ENCODE measurements at regions not wholly inside any gene's neighbourhood (a gene's known extent, or its start where the extent isn't known, plus 50 kb on each side); places are given as distances from the start of the nearest gene placed in this dataset.

DNA sequence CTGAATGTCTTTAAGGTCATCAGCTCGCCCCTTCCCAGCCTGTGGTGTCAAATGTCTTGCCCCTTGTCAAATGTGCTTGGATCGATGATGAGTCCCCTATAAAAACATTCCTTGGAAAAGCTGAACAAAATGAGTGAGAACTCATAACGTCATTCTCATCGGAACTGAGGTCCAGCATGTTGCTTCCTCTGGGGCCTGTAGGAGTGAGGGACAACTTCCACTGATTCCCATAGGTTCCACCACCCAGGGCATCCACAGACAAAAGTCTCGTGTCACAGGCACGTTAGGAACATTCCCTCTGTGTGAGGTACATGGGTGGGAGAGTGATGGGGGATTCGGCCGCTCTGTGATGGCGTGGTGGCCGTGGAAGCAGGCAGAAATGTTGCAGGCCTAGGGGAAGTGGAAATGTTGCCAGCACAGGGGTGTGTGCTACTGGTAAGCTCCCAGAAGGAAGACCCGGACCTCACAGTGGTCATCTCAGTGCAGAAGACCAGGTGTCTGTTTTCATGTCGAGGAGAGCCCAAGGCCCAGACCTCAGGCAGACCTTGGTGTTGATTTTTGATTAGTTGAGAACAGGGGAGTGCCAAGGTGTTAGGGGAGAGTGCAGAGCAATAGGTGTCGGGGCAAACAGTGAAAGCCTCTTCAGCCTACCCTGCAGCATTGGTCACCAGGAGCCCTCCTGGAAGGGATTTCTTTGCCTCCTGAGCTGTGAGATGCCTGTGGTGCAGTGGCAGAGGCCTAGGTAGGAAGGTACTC lies 96.8 kb downstream of the SNRPN start:
- no peaks in the 10 kb centered on the region for H3K4me1 Mint-ChIP-seq (ENCODE audit: low read depth)
- H3K4me3 Mint-ChIP-seq: no peak overlapping the region
- H3K27ac Mint-ChIP-seq: no peak overlapping the region
- DNase-seq: no peak
- H3K9me3 Mint-ChIP-seq: peaks cover 97% of the 10 kb centered on the region
- H3K36me3 Mint-ChIP-seq (ENCODE audit: low read depth): peaks cover 95% of the 10 kb centered on the region
- peaks cover 2% of the 10 kb centered on the region; the same call in 1 of the 2 replicates for H3K27me3 Mint-ChIP-seq (ENCODE audit: insufficient read depth)
- TF ChIP-seq, protein P1, sequence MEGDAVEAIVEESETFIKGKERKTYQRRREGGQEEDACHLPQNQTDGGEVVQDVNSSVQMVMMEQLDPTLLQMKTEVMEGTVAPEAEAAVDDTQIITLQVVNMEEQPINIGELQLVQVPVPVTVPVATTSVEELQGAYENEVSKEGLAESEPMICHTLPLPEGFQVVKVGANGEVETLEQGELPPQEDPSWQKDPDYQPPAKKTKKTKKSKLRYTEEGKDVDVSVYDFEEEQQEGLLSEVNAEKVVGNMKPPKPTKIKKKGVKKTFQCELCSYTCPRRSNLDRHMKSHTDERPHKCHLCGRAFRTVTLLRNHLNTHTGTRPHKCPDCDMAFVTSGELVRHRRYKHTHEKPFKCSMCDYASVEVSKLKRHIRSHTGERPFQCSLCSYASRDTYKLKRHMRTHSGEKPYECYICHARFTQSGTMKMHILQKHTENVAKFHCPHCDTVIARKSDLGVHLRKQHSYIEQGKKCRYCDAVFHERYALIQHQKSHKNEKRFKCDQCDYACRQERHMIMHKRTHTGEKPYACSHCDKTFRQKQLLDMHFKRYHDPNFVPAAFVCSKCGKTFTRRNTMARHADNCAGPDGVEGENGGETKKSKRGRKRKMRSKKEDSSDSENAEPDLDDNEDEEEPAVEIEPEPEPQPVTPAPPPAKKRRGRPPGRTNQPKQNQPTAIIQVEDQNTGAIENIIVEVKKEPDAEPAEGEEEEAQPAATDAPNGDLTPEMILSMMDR (IDR thresholded peaks at IDR 0.05): no peak

DNA sequence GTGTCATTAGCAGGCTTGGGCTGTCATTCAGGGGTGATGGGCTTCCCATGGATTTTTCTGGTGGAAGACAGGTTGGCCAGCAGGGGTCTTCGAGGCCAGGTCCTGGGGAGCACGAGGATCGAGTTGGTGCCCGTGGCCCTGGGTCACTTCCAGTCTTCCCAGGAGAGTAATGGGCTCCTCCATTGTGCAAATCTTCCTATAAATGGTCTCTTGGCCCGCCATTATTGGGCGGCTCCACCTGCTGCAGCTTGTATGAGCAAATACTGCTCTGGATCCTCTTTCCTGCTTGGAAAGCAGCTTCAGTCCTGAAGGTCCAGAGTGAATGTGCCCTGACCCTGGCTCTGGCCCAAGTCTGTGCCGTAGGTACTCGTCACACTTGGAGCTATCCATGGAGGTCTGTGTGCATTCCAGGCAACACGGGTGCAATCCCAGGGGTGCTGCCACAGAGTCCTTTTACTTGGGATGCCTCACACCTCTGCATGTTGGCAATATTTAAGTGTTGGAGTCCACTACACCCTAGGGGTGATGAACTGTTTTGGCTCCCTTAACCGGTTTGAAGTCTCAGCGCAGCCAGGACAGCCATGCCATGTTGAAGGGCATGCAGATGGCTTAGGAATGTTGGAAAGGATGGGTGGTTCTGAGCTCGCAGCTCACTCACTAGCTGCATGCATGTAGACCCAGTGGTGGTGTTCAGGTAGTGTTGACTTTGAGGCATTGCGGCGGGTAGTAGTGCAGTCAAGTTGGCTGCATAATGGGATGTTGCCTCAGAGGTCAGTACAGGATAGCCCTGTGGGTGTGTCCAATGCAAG lies 97.6 kb downstream of the SNRPN start:
- TF ChIP-seq, protein P1 (IDR thresholded peaks at IDR 0.05): no peak
- DNase-seq: no peak
- Mint-ChIP-seq H3K9me3 (peaks cover 97% of the 10 kb centered on the region), H3K27ac (no peak overlapping the region), H3K4me1 (ENCODE audit: low read depth) (no peaks in the 10 kb centered on the region), H3K36me3 (ENCODE audit: low read depth) (peaks cover 95% of the 10 kb centered on the region), H3K4me3 (no peak overlapping the region), H3K27me3 (ENCODE audit: insufficient read depth) (peaks cover 7% of the 10 kb centered on the region)

DNA sequence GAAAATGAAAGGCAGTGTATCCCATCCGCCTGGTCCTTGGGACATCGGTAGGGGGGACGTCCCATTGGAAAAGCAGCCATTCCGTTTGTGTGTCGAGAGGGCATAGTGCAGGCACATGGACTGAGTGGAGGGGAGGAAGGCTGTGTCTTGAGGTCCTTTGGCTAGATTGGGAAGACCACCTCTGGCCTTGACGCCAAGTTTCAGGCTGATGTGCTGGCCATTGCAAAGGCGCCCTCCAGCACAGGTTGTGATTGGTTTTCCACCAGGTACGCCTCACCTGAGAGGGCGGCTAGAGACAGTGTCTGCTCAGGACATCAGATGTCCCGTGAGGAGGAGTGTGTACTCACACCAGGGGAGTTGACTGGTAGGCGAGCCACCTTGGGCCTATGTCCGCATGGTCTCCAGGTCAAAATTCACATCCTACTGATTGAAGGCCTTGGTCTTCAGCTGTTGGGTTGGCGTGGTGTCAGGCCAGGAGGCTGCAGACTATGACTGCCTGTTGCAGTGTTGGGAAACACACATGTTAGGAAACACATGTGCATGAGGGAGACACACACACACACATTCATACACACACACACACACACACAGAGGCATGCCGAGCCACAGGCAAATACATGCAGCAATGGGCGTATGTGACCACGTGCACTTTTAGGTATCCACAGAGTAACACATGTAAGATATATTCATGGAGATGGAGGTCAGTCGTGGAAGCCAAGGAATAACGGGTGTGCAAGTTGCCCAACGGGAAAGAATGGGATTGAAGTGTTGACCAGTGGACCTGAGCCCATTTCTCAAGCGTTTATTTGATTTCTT lies 98.4 kb downstream of the SNRPN start:
- Mint-ChIP-seq H3K4me1 (ENCODE audit: low read depth) (no peaks in the 10 kb centered on the region), H3K27me3 (ENCODE audit: insufficient read depth) (peaks cover 7% of the 10 kb centered on the region), H3K36me3 (ENCODE audit: low read depth) (peaks cover 95% of the 10 kb centered on the region), H3K9me3 (peaks cover 97% of the 10 kb centered on the region), H3K27ac (no peak overlapping the region; the same call in 1 of the 2 replicates), H3K4me3 (no peak overlapping the region)
- no peak for DNase-seq
- TF ChIP-seq, protein P1 (IDR thresholded peaks at IDR 0.05): no peak

DNA sequence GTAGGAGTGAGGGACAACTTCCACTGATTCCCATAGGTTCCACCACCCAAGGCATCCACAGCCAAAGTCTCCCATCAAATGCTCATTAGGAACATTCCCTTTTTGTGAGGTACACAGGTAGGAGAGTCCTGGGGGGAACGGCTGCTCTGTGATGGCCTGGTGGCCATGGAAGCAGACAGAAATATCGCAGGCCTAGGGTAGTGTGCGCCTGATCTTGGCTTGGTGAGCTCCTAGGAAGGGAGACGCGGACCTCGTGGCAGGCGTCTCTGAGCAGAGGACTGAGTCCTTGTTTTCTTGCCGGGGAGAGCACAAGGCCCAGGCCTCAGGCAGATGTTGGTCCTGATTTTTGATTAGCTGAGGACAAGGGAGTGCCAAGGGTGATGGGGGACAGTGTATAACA lies 99.5 kb downstream of the SNRPN start:
- H3K4me3 Mint-ChIP-seq: no peak overlapping the region
- TF ChIP-seq, protein P1 (IDR thresholded peaks at IDR 0.05): no peak
- H3K9me3 Mint-ChIP-seq: peaks cover 100% of the 10 kb centered on the region
- H3K36me3 Mint-ChIP-seq (ENCODE audit: low read depth): peaks cover 100% of the 10 kb centered on the region
- peaks cover 7% of the 10 kb centered on the region for H3K27me3 Mint-ChIP-seq (ENCODE audit: insufficient read depth)
- H3K4me1 Mint-ChIP-seq (ENCODE audit: low read depth): no peaks in the 10 kb centered on the region
- no peak overlapping the region for H3K27ac Mint-ChIP-seq
- no peak for DNase-seq

DNA sequence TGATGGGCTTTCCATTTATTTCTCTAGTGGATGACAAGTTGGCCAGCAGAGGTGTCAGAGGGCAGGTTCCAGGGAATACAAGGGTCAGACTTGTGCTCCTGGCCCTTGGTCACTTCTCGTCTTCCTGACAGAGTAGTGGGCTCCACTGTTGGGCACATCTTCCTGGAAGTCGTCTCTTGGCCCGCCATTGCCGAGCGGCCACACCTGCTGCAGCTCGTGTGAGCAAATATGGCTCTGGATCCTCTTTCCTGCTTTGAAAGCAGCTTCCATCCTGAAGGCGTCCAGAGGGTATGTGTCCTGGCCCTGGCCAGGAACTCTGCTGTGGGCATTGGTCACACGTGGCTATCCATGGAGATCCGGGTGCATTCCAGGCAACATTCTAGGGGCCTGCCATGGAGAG lies 100.2 kb downstream of the SNRPN start:
- Mint-ChIP-seq H3K9me3 (peaks cover 100% of the 10 kb centered on the region), H3K4me3 (no peak overlapping the region), H3K27ac (no peak overlapping the region), H3K36me3 (ENCODE audit: low read depth) (peaks cover 100% of the 10 kb centered on the region), H3K4me1 (ENCODE audit: low read depth) (no peaks in the 10 kb centered on the region), H3K27me3 (ENCODE audit: insufficient read depth) (peaks cover 7% of the 10 kb centered on the region)
- TF ChIP-seq, protein P1 (IDR thresholded peaks at IDR 0.05): no peak
- DNase-seq: no peak
